ENCODE measurements at regions not wholly inside any gene's neighbourhood (a gene's known extent, or its start where the extent isn't known, plus 50 kb on each side); places are given as distances from the start of the nearest gene placed in this dataset.

GRCh38 chr16:5228369-5228768 is 130.8 kb upstream of the EEF2KMT start:
- no peaks in the 10 kb centered on the region for H3K27me3 ChIP-seq (ENCODE audit: control insufficient read depth, extremely low read depth, insufficient read depth, low read length)
- no peak overlapping the region for H3K4me2 ChIP-seq (ENCODE audit: control insufficient read depth, extremely low read depth, insufficient read depth, low read depth, low read length)
- dilution Hi-C loops (cut with MboI; ENCODE audit: extremely low pct_ligation_motif_present, low sequenced_read_pairs), result no loop called here
- TF ChIP-seq EZH2 (IDR thresholded peaks at IDR 0.05; ENCODE audit: low read length) (no peak), CTCF (optimal IDR thresholded peaks at IDR 0.05 in 1 of 3, IDR thresholded peaks at IDR 0.05 in 1 of 3, conservative IDR thresholded peaks at IDR 0.05 in 1 of 3; ENCODE audit: extremely low read depth in 1 of 3, insufficient read depth in 2 of 3, low read length in 3 of 3) (no peak)
- no peaks in the 10 kb centered on the region for H3K4me1 ChIP-seq (ENCODE audit: control insufficient read depth, extremely low read depth, insufficient read depth, low read length)
- H3K9me1 ChIP-seq (ENCODE audit: control insufficient read depth, extremely low read depth, insufficient read depth, low read length), result no peaks in the 10 kb centered on the region
- H3K9ac ChIP-seq (ENCODE audit: control insufficient read depth, extremely low read depth, insufficient read depth, low read length), result no peak overlapping the region
- no peaks in the 10 kb centered on the region for H3K9me3 ChIP-seq (ENCODE audit: control insufficient read depth, low read depth, low read length)
- H3K27ac ChIP-seq (ENCODE audit: control insufficient read depth, insufficient read depth, low read length), result no peak overlapping the region
- H4K20me1 ChIP-seq (ENCODE audit: control insufficient read depth, extremely low read depth, insufficient read depth, low read length), result no peaks in the 10 kb centered on the region
- no peaks in the 10 kb centered on the region for H3K79me2 ChIP-seq (ENCODE audit: control insufficient read depth, insufficient read depth, low read length)
- no peak for DNase-seq (ENCODE audit: low read depth, low spot score)
- H3K36me3 ChIP-seq (ENCODE audit: control insufficient read depth in 2 of 2, extremely low read depth in 1 of 2, insufficient read depth in 2 of 2, low read length in 2 of 2), result no peaks in the 10 kb centered on the region
- H3K4me3 ChIP-seq (ENCODE audit: control insufficient read depth in 2 of 3, extremely low read depth in 1 of 3, insufficient read depth in 2 of 3, low read depth in 1 of 3, low read length in 3 of 3), result no peak overlapping the region
- H2AFZ ChIP-seq (ENCODE audit: control insufficient read depth, low read length), result no peak overlapping the region
- FAIRE-seq, result no peak

DNA sequence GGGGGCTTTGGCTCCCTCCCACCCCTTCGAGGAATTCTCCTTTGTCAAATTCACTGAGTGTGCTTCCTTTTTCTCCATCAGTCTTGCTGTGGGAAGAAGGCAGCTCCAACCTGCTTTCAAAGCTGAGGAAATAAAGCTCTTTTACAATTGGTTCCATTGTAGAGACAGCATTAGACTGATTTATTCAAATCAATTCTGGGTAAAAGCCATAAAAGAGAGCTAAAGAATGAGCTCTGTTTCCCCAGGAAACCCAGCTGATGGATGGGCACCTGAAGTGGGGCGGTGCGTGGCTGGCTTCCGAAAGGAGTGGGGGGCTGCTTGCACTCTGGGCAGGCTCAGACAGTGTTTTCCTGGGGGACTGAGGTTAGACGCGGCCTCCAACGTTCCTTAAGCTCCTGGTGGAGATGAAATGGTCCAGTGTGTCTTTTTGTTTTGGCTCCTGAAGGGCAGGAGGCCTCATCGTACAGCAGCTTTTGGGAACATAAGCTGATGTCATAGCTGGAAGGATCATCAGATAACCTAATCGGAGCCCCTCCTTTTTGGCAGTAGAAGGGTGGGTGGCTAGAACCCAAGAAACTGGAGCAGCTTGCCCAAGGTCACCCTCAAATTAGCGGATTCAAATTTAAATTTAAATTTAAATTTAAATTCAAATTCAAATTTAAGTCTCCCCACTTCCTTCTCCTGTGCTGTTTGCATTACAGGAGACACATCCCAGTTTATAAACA is 128.5 kb upstream of the EEF2KMT start:
- Histone ChIP-seq H3K4me2 (ENCODE audit: control insufficient read depth, extremely low read depth, insufficient read depth, low read depth, low read length) (no peak overlapping the region), H3K27ac (ENCODE audit: control insufficient read depth, insufficient read depth, low read length) (no peak overlapping the region), H2AFZ (ENCODE audit: control insufficient read depth, low read length) (no peak overlapping the region), H3K9me3 (ENCODE audit: control insufficient read depth, low read depth, low read length) (no peaks in the 10 kb centered on the region), H3K4me1 (ENCODE audit: control insufficient read depth, extremely low read depth, insufficient read depth, low read length) (no peaks in the 10 kb centered on the region), H3K27me3 (ENCODE audit: control insufficient read depth, extremely low read depth, insufficient read depth, low read length) (no peaks in the 10 kb centered on the region), H4K20me1 (ENCODE audit: control insufficient read depth, extremely low read depth, insufficient read depth, low read length) (no peaks in the 10 kb centered on the region), H3K79me2 (ENCODE audit: control insufficient read depth, insufficient read depth, low read length) (no peaks in the 10 kb centered on the region), H3K4me3 (ENCODE audit: control insufficient read depth in 2 of 3, extremely low read depth in 1 of 3, insufficient read depth in 2 of 3, low read depth in 1 of 3, low read length in 3 of 3) (no peak overlapping the region), H3K9ac (ENCODE audit: control insufficient read depth, extremely low read depth, insufficient read depth, low read length) (no peak overlapping the region), H3K9me1 (ENCODE audit: control insufficient read depth, extremely low read depth, insufficient read depth, low read length) (no peaks in the 10 kb centered on the region), H3K36me3 (ENCODE audit: control insufficient read depth in 2 of 2, extremely low read depth in 1 of 2, insufficient read depth in 2 of 2, low read length in 2 of 2) (no peaks in the 10 kb centered on the region)
- dilution Hi-C loops (cut with MboI; ENCODE audit: extremely low pct_ligation_motif_present, low sequenced_read_pairs), result no loop called here
- no peak for TF ChIP-seq CTCF (optimal IDR thresholded peaks at IDR 0.05 in 1 of 3, IDR thresholded peaks at IDR 0.05 in 1 of 3, conservative IDR thresholded peaks at IDR 0.05 in 1 of 3; ENCODE audit: extremely low read depth in 1 of 3, insufficient read depth in 2 of 3, low read length in 3 of 3)
- no peak for TF ChIP-seq EZH2 (IDR thresholded peaks at IDR 0.05; ENCODE audit: low read length)
- DNase-seq (ENCODE audit: low read depth, low spot score) (no peak), FAIRE-seq (no peak)

Data from keratinocyte (primary cell).